ENCODE measurements at regions not wholly inside any gene's neighbourhood (a gene's known extent, or its start where the extent isn't known, plus 50 kb on each side); places are given as distances from the start of the nearest gene placed in this dataset.

DNA sequence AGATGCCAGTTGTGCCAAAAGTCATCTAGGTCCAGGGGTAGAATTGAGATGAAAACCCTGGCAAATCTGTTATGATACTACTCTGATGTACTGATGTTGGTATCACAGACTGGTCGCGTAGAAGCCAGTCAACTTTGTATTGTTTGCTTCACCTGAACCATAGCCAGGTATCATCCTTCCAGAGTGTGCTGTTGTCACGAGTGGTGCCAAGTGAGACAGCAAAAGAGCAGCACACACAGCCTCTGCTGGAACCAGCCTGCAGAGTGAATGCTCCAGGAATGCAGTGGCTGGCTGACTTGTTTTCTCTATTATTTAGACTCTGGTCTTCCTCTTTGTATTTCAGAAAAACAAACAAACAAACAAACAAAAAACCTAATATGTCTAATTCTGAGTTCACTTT is 209.5 kb upstream of the HEY2 start (continued):
- TF ChIP-seq CREB1 (CRISPR knock-in tag; IDR thresholded peaks at IDR 0.05) (no peak), CREM (CRISPR knock-in tag; IDR thresholded peaks at IDR 0.05) (no peak), OVOL2 (CRISPR knock-in tag; IDR thresholded peaks at IDR 0.05; ENCODE audit: borderline replicate concordance) (no peak), RORB (CRISPR knock-in tag; IDR thresholded peaks at IDR 0.05) (no peak), CBFB (CRISPR knock-in tag; IDR thresholded peaks at IDR 0.05; ENCODE audit: low read depth) (no peak), KAT7 (CRISPR knock-in tag; IDR thresholded peaks at IDR 0.05; ENCODE audit: borderline replicate concordance) (no peak), SP1 (CRISPR knock-in tag; conservative IDR thresholded peaks at IDR 0.05) (no peak), ESRRA (CRISPR knock-in tag; IDR thresholded peaks at IDR 0.05; ENCODE audit: borderline replicate concordance) (no peak)
- TF ChIP-seq, protein P1, sequence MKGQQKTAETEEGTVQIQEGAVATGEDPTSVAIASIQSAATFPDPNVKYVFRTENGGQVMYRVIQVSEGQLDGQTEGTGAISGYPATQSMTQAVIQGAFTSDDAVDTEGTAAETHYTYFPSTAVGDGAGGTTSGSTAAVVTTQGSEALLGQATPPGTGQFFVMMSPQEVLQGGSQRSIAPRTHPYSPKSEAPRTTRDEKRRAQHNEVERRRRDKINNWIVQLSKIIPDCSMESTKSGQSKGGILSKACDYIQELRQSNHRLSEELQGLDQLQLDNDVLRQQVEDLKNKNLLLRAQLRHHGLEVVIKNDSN (CRISPR knock-in tag; IDR thresholded peaks at IDR 0.05): no peak
- TF ChIP-seq, protein P2, sequence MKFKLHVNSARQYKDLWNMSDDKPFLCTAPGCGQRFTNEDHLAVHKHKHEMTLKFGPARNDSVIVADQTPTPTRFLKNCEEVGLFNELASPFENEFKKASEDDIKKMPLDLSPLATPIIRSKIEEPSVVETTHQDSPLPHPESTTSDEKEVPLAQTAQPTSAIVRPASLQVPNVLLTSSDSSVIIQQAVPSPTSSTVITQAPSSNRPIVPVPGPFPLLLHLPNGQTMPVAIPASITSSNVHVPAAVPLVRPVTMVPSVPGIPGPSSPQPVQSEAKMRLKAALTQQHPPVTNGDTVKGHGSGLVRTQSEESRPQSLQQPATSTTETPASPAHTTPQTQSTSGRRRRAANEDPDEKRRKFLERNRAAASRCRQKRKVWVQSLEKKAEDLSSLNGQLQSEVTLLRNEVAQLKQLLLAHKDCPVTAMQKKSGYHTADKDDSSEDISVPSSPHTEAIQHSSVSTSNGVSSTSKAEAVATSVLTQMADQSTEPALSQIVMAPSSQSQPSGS (CRISPR knock-in tag; IDR thresholded peaks at IDR 0.05; ENCODE audit: borderline replicate concordance, low read depth): no peak

DNA sequence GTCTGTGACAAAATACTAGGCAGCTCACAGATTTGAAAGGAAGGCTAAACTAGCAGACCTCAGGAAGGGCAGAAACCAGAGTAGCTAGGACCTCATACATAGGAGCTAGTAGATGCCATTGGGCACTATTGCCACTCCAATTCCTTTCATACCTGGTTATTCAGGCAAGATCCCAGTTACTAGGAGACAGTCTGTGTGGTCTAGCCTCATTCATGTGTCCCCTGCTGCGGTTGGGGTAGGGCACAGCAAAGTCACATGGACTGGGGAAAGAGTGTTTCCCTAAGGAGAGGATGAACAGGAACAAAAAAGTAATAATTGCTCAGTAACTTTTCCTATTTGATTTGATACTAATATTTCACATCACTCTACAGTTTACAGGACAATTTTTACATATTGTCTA is 204.6 kb upstream of the HEY2 start:
- Mint-ChIP-seq H3K4me3 (no peak overlapping the region), H3K4me1 (peaks cover 21% of the 10 kb centered on the region), H3K27ac (no peak overlapping the region), H3K9me3 (peaks cover 6% of the 10 kb centered on the region), H3K36me3 (0 out of 2 replicates have a peak, but pooled peaks cover 5% of the 10 kb centered on the region), H3K27me3 (ENCODE audit: low read depth) (no peaks in the 10 kb centered on the region; the same call in none of the 2 replicates)
- ATAC-seq: peak; percentile 67
- no peak for DNase-seq (ENCODE audit: low spot score)
- POLR2A ChIA-PET: no interaction called here
- no peak for TF ChIP-seq SMAD3 (CRISPR knock-in tag; IDR thresholded peaks at IDR 0.05; ENCODE audit: borderline replicate concordance)
- no peak for TF ChIP-seq KAT7 (CRISPR knock-in tag; IDR thresholded peaks at IDR 0.05; ENCODE audit: borderline replicate concordance)
- TF ChIP-seq, protein P3, sequence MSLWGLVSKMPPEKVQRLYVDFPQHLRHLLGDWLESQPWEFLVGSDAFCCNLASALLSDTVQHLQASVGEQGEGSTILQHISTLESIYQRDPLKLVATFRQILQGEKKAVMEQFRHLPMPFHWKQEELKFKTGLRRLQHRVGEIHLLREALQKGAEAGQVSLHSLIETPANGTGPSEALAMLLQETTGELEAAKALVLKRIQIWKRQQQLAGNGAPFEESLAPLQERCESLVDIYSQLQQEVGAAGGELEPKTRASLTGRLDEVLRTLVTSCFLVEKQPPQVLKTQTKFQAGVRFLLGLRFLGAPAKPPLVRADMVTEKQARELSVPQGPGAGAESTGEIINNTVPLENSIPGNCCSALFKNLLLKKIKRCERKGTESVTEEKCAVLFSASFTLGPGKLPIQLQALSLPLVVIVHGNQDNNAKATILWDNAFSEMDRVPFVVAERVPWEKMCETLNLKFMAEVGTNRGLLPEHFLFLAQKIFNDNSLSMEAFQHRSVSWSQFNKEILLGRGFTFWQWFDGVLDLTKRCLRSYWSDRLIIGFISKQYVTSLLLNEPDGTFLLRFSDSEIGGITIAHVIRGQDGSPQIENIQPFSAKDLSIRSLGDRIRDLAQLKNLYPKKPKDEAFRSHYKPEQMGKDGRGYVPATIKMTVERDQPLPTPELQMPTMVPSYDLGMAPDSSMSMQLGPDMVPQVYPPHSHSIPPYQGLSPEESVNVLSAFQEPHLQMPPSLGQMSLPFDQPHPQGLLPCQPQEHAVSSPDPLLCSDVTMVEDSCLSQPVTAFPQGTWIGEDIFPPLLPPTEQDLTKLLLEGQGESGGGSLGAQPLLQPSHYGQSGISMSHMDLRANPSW (CRISPR knock-in tag; conservative IDR thresholded peaks at IDR 0.05; ENCODE audit: low read depth): no peak
- TF ChIP-seq, protein P4, sequence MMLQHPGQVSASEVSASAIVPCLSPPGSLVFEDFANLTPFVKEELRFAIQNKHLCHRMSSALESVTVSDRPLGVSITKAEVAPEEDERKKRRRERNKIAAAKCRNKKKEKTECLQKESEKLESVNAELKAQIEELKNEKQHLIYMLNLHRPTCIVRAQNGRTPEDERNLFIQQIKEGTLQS (CRISPR knock-in tag; conservative IDR thresholded peaks at IDR 0.05): no peak
- CTCF ChIA-PET: no interaction called here

DNA sequence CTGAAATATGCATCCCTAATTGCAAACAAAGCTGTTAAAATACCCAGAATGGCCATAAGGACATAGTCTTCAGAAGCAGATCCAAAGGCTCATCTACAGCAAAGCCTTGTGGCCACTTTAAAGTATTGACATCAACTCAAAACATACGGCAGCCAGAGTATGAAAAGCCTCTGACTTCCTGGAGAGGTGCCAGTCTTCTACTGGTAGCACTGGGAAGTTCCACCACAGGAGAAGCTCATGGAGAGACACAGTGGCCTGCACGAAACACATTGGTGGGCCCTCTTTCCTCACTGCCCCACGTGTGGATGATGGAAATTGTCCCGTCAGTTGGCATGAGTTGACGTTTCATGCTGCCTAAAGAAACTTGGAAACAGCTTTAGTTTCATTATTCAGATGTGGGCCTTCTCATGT is 202.6 kb upstream of the HEY2 start:
- peaks cover 34% of the 10 kb centered on the region for H3K4me1 Mint-ChIP-seq
- CTCF ChIA-PET: interaction anchor here (0.9 to 1.5 kb wide), 2 partner anchors 23 to 409 kb away, joined by 3 to 4 read pairs; no protein-coding TSS in a partner anchor
- ATAC-seq: peak; percentile 61

DNA sequence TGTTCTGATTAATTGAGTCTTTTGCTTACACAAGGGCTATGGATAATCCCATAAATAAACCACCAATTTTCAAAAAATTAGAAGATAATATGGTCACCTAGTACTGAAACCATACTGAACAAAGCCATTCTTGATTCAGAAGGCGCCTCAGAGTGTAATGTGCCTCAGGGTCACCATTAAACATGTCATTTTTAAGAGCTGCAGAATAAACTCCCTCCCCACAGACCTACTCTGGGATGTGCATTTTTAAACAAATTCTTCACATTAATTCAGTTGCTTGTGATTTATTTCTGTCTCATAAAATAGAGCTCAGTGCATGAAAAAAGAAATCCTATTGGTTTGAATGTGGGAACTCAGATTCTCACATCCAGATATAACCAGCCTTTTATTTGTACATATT is 202.1 kb upstream of the HEY2 start:
- ChIA-PET POLR2A (no interaction called here), CTCF (interaction anchor here (0.9 to 1.5 kb wide), 2 partner anchors 23 to 409 kb away, joined by 3 to 4 read pairs; no protein-coding TSS in a partner anchor)
- H3K9me3 Mint-ChIP-seq: no peaks in the 10 kb centered on the region; the same call in 1 of the 2 replicates
- peaks cover 34% of the 10 kb centered on the region for H3K4me1 Mint-ChIP-seq
- no peaks in the 10 kb centered on the region; the same call in 1 of the 2 replicates for H3K27me3 Mint-ChIP-seq (ENCODE audit: low read depth)
- ATAC-seq (no peak), DNase-seq (ENCODE audit: low spot score) (no peak)
- H3K27ac Mint-ChIP-seq: no peak overlapping the region
- H3K4me3 Mint-ChIP-seq: no peak overlapping the region
- no peaks in the 10 kb centered on the region for H3K36me3 Mint-ChIP-seq
- TF ChIP-seq JAZF1 (CRISPR knock-in tag; IDR thresholded peaks at IDR 0.05) (no peak), ZNF317 (CRISPR knock-in tag; IDR thresholded peaks at IDR 0.05; ENCODE audit: borderline replicate concordance, low read depth) (no peak), ZNF396 (CRISPR knock-in tag; IDR thresholded peaks at IDR 0.05; ENCODE audit: borderline replicate concordance) (no peak), NR2C2 (CRISPR knock-in tag; IDR thresholded peaks at IDR 0.05) (no peak), NFYB (CRISPR knock-in tag; conservative IDR thresholded peaks at IDR 0.05; ENCODE audit: low read depth) (no peak), GABPB1 (CRISPR knock-in tag; IDR thresholded peaks at IDR 0.05) (no peak), ZNF423 (CRISPR knock-in tag; IDR thresholded peaks at IDR 0.05) (no peak)
- TF ChIP-seq, protein P5, sequence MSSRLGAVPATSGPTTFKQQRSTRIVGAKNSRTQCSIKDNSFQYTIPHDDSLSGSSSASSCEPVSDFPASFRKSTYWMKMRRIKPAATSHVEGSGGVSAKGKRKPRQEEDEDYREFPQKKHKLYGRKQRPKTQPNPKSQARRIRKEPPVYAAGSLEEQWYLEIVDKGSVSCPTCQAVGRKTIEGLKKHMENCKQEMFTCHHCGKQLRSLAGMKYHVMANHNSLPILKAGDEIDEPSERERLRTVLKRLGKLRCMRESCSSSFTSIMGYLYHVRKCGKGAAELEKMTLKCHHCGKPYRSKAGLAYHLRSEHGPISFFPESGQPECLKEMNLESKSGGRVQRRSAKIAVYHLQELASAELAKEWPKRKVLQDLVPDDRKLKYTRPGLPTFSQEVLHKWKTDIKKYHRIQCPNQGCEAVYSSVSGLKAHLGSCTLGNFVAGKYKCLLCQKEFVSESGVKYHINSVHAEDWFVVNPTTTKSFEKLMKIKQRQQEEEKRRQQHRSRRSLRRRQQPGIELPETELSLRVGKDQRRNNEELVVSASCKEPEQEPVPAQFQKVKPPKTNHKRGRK (CRISPR knock-in tag; IDR thresholded peaks at IDR 0.05; ENCODE audit: borderline replicate concordance): no peak

More for the DNA sequence above, 202.6 kb upstream of the HEY2 start:
- DNase-seq (ENCODE audit: low spot score): no peak
- Mint-ChIP-seq H3K27ac (no peak overlapping the region), H3K9me3 (peaks cover 5% of the 10 kb centered on the region), H3K4me3 (no peak overlapping the region), H3K27me3 (ENCODE audit: low read depth) (no peaks in the 10 kb centered on the region; the same call in none of the 2 replicates), H3K36me3 (0 out of 2 replicates have a peak, but pooled peaks cover 5% of the 10 kb centered on the region)
- TF ChIP-seq ZNF396 (CRISPR knock-in tag; IDR thresholded peaks at IDR 0.05; ENCODE audit: borderline replicate concordance): no peak
- no peak for TF ChIP-seq ATF1 (CRISPR knock-in tag; IDR thresholded peaks at IDR 0.05)
- TF ChIP-seq ZNF671 (CRISPR knock-in tag; IDR thresholded peaks at IDR 0.05): no peak
- no peak for TF ChIP-seq ZNF263 (CRISPR knock-in tag; IDR thresholded peaks at IDR 0.05; ENCODE audit: low read depth)
- TF ChIP-seq NR2C2 (CRISPR knock-in tag; IDR thresholded peaks at IDR 0.05): no peak
- TF ChIP-seq FOXJ3 (CRISPR knock-in tag; IDR thresholded peaks at IDR 0.05; ENCODE audit: borderline replicate concordance): no peak
- POLR2A ChIA-PET: no interaction called here

All from WTC11 (cell line).